DOHH2 (cell line): ENCODE measurements at regions not wholly inside any gene's neighbourhood (a gene's known extent, or its start where the extent isn't known, plus 50 kb on each side); places are given as distances from the start of the nearest gene placed in this dataset.
"Not testable (repeated sequence)": the region's sequence is repeated elsewhere in the genome, so short reads cannot be mapped to it uniquely, and the experiment has no call there.

Experiments
- H3F3A ChIP-seq: fragments of 200-600 bp; sonication (generic), shearing (Covaris generic); 2 replicates; pipeline ENCODE4 v1.6.0; 2016; ENCODE audit warnings: antibody characterized with exemption, mild to moderate bottlenecking; ENCODE audit not compliant: control insufficient read depth, insufficient read depth
- H3K27ac ChIP-seq: fragments of 200-600 bp; sonication (generic); 2 replicates; pipeline ENCODE4 v1.5.1; 2014; ENCODE audit warnings: low read depth, mild to moderate bottlenecking, low read length, moderate library complexity
- H3K27me3 ChIP-seq: fragments of 200-600 bp; sonication (generic); 2 replicates; pipeline ENCODE4 v1.6.1; 2014; ENCODE audit warnings: mild to moderate bottlenecking, low read length, mixed read lengths; ENCODE audit not compliant: control insufficient read depth
- H3K36me3 ChIP-seq: fragments of 200-600 bp; sonication (generic); 2 replicates; pipeline ENCODE4 v1.6.1; 2014; ENCODE audit warnings: mild to moderate bottlenecking, low read length, moderate library complexity, mixed read lengths; ENCODE audit not compliant: control insufficient read depth
- H3K4me1 ChIP-seq: fragments of 200-600 bp; sonication (generic); 2 replicates; pipeline ENCODE4 v1.6.1; 2014; ENCODE audit warnings: mild to moderate bottlenecking, low read length, mixed read lengths; ENCODE audit not compliant: control insufficient read depth
- H3K4me2 ChIP-seq: fragments of 200-600 bp; sonication (generic); 2 replicates; pipeline ENCODE4 v1.6.0; 2014; ENCODE audit warnings: mild to moderate bottlenecking, low read length, moderate library complexity
- H3K4me3 ChIP-seq: fragments of 200-600 bp; sonication (generic); 2 replicates; pipeline ENCODE4 v1.5.1; 2014; ENCODE audit warnings: mild to moderate bottlenecking, low read length, mixed read lengths
- H3K79me2 ChIP-seq: fragments of 200-600 bp; sonication (generic); 2 replicates; pipeline ENCODE4 v1.6.1; 2014; ENCODE audit warnings: mild to moderate bottlenecking, low read length, mixed read lengths; ENCODE audit not compliant: control insufficient read depth
- H3K9me2 ChIP-seq: fragments of 200-600 bp; sonication (generic); replicated peaks from 2 replicates; pipeline ENCODE4 v1.6.1; 2014; ENCODE audit warnings: mild to moderate bottlenecking, low read length, mixed read lengths; ENCODE audit not compliant: control insufficient read depth
- H3K9me3 ChIP-seq: fragments of 200-600 bp; sonication (generic); 2 replicates; pipeline ENCODE4 v1.6.1; 2014; ENCODE audit warnings: antibody characterized with exemption, low read length, mixed read lengths; ENCODE audit not compliant: control insufficient read depth, insufficient read depth
- H4K20me1 ChIP-seq: fragments of 200-600 bp; sonication (generic); 2 replicates; pipeline ENCODE4 v1.6.0; 2014; ENCODE audit warnings: low read depth, mild to moderate bottlenecking, antibody characterized with exemption, low read length, moderate library complexity; ENCODE audit not compliant: control insufficient read depth, insufficient read depth
- CTCF ChIP-seq: fragments of 200-600 bp; sonication (generic); IDR thresholded peaks from one replicate; pipeline ENCODE4 v1.5.1; 2014; ENCODE audit warnings: antibody characterized with exemption, mild to moderate bottlenecking, low read depth, low read length; ENCODE audit not compliant: poor library complexity, severe bottlenecking
- EZH2phosphoT487 ChIP-seq: fragments of 200-600 bp; sonication (generic); IDR thresholded peaks from 2 replicates; pipeline ENCODE4 v1.6.1; 2017; ENCODE audit warnings: borderline replicate concordance, mild to moderate bottlenecking, antibody characterized with exemption, low read length, moderate library complexity, mixed read lengths

GRCh38 chr6:85864453-85865401, 222.0 kb upstream of the SYNCRIP start:
- no peak overlapping the region for H3K27ac ChIP-seq
- no peaks in the 10 kb centered on the region for H3K4me1 ChIP-seq
- no peaks in the 10 kb centered on the region for H3K9me3 ChIP-seq
- H3K4me2 ChIP-seq = no peak overlapping the region
- H3K27me3 ChIP-seq = no peaks in the 10 kb centered on the region; the same call in 1 of the 2 replicates
- no peaks in the 10 kb centered on the region for H3K79me2 ChIP-seq
- H4K20me1 ChIP-seq = no peaks in the 10 kb centered on the region
- no peak for TF ChIP-seq CTCF
- no peak for TF ChIP-seq EZH2phosphoT487
- H3K4me3 ChIP-seq = no peak overlapping the region
- no peaks in the 10 kb centered on the region for H3K9me2 ChIP-seq
- H3F3A ChIP-seq = no peaks in the 10 kb centered on the region
- H3K36me3 ChIP-seq = no peaks in the 10 kb centered on the region

DNA sequence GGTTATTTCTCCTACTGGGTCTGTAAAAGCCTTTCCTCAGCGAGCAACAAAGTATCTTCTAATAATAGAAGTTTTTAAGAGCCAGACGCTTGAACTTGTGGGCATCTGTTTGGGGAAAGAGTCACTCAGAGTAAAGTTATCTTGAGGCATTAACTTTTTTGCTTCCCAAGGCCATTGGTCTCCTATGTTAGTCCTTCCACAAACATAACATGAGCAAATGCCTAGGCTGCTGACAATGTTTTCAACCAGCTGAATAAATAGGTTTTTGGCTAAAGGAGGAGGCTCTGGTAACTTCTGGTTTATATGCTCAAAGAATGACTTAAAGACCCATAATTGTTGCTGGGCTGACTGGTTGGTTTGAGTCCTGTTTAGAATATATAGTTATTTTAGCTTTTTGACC, 213.5 kb upstream of the SYNCRIP start:
- Histone ChIP-seq H3K27ac (no peak overlapping the region), H3K79me2 (no peaks in the 10 kb centered on the region), H3K4me1 (no peaks in the 10 kb centered on the region), H3F3A (no peaks in the 10 kb centered on the region), H3K4me3 (no peak overlapping the region), H4K20me1 (no peaks in the 10 kb centered on the region), H3K9me2 (no peaks in the 10 kb centered on the region), H3K4me2 (no peak overlapping the region), H3K9me3 (no peaks in the 10 kb centered on the region), H3K36me3 (no peaks in the 10 kb centered on the region), H3K27me3 (no peaks in the 10 kb centered on the region)
- TF ChIP-seq EZH2phosphoT487 = no peak
- no peak for TF ChIP-seq CTCF

- H3F3A ChIP-seq, H3K4me3 ChIP-seq, H3K9me3 ChIP-seq, H3K27ac ChIP-seq, H3K4me1 ChIP-seq, H3K27me3 ChIP-seq, H3K36me3 ChIP-seq, H3K9me2 ChIP-seq, H4K20me1 ChIP-seq, H3K79me2 ChIP-seq, H3K4me2 ChIP-seq: not testable (repeated sequence)
These were observed 195.8 kb upstream of the SYNCRIP start for GRCh38 chr6:85838351-85839119.

DNA sequence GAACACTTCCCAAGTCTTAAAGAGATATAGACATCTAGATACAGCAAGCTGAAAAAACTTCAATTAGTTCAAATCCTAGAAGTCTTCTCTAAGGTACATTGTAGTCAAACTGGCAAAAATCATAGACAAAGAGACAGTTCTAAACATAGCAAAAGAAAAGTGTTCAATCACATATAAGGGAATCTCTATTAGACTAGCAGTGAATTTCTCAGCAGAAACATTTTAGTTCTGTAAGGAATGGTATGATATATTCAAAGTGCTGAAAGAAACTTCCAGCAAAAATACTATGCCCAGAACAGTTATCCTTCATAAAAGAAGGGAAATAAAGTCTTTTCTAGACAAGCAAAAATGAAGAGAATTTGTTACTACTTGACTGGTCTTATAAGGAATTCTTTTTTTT, 186.3 kb upstream of the SYNCRIP start:
- Histone ChIP-seq H3K79me2 (no peaks in the 10 kb centered on the region), H3K4me3 (no peak overlapping the region), H4K20me1 (no peaks in the 10 kb centered on the region), H3K4me1 (no peaks in the 10 kb centered on the region), H3K9me2 (no peaks in the 10 kb centered on the region), H3K27me3 (no peaks in the 10 kb centered on the region), H3F3A (no peaks in the 10 kb centered on the region), H3K27ac (no peak overlapping the region), H3K4me2 (no peak overlapping the region), H3K9me3 (peaks cover 2% of the 10 kb centered on the region; the same call in 1 of the 2 replicates), H3K36me3 (no peaks in the 10 kb centered on the region)
- TF ChIP-seq EZH2phosphoT487 (no peak), CTCF (no peak)
